Activated naive CD8-positive, alpha-beta T cell treated with anti-CD3 and anti-CD28 coated beads, Interleukin-2, amount 10 ng/mL, durations not matched to agents 7 days and 5 days (primary cell): ENCODE measurements at regions not wholly inside any gene's neighbourhood (a gene's known extent, or its start where the extent isn't known, plus 50 kb on each side); places are given as distances from the start of the nearest gene placed in this dataset.

Source experiments
- ATAC-seq: fragments of 150-1000 bp; cut with Tn5 transposase; one replicate; pipeline ENCODE4 v1.10.0; 2021; ENCODE audit warnings: low read depth, moderate library complexity
- POLR2A ChIA-PET: fragments of 350-600 bp; sonication (Branson Sonifier 250); formaldehyde crosslinking; loops from one replicate; lab custom pipeline; 2021; ENCODE audit warnings: antibody characterized with exemption; lab: Charles Lee
- DNase-seq: peaks from one replicate; pipeline ENCODE4 v3.0.0; 2021
- H3K27ac Mint-ChIP-seq: one replicate; pipeline ENCODE4 v1.8.0; 2022; ENCODE audit warnings: mild to moderate bottlenecking, mixed read lengths
- H3K27me3 Mint-ChIP-seq: one replicate; pipeline ENCODE4 v1.8.0; 2022; ENCODE audit warnings: mild to moderate bottlenecking, moderate library complexity, mixed read lengths
- H3K36me3 Mint-ChIP-seq: one replicate; pipeline ENCODE4 v1.8.0; 2021; ENCODE audit warnings: mild to moderate bottlenecking, mixed read lengths
- H3K4me1 Mint-ChIP-seq: one replicate; pipeline ENCODE4 v1.8.0; 2021; ENCODE audit warnings: mixed read lengths
- H3K4me3 Mint-ChIP-seq: one replicate; pipeline ENCODE4 v1.8.0; 2022; ENCODE audit warnings: mild to moderate bottlenecking, moderate library complexity, mixed read lengths
- H3K9me3 Mint-ChIP-seq: one replicate; pipeline ENCODE4 v1.8.0; 2021; ENCODE audit warnings: mixed read lengths

- no peak overlapping the region for H3K27ac Mint-ChIP-seq
- ATAC-seq (no peak), DNase-seq (no peak)
- no peaks in the 10 kb centered on the region for H3K4me1 Mint-ChIP-seq
- POLR2A ChIA-PET = no interaction called here
- H3K9me3 Mint-ChIP-seq = no peaks in the 10 kb centered on the region
- H3K27me3 Mint-ChIP-seq = no peaks in the 10 kb centered on the region
- H3K4me3 Mint-ChIP-seq = no peak overlapping the region
- no peaks in the 10 kb centered on the region for H3K36me3 Mint-ChIP-seq
Observed at GRCh38 chr2:128770143-128771085, 451.7 kb upstream of the HS6ST1 start.

GRCh38 chr2:128771401-128771800 lies 452.7 kb upstream of the HS6ST1 start:
- Mint-ChIP-seq H3K9me3 (no peaks in the 10 kb centered on the region), H3K27ac (no peak overlapping the region), H3K4me3 (no peak overlapping the region), H3K36me3 (no peaks in the 10 kb centered on the region), H3K27me3 (no peaks in the 10 kb centered on the region), H3K4me1 (no peaks in the 10 kb centered on the region)
- DNase-seq = no peak
- ATAC-seq = no peak
- POLR2A ChIA-PET = no interaction called here

GRCh38 chr2:128772671-128773070 lies 454.0 kb upstream of the HS6ST1 start:
- Mint-ChIP-seq H3K4me3 (no peak overlapping the region), H3K4me1 (no peaks in the 10 kb centered on the region), H3K9me3 (no peaks in the 10 kb centered on the region), H3K36me3 (no peaks in the 10 kb centered on the region), H3K27ac (no peak overlapping the region), H3K27me3 (peaks cover 4% of the 10 kb centered on the region)
- POLR2A ChIA-PET = no interaction called here
- no peak for ATAC-seq
- DNase-seq = no peak

- H3K9me3 Mint-ChIP-seq = no peaks in the 10 kb centered on the region
- H3K27me3 Mint-ChIP-seq = peaks cover 4% of the 10 kb centered on the region
- no peaks in the 10 kb centered on the region for H3K36me3 Mint-ChIP-seq
- no peak overlapping the region for H3K4me3 Mint-ChIP-seq
- POLR2A ChIA-PET = no interaction called here
- ATAC-seq (no peak), DNase-seq (no peak)
- H3K4me1 Mint-ChIP-seq = no peaks in the 10 kb centered on the region
- no peak overlapping the region for H3K27ac Mint-ChIP-seq
Observed at GRCh38 chr2:128773641-128774319, 455.1 kb upstream of the HS6ST1 start.

- no peaks in the 10 kb centered on the region for H3K4me1 Mint-ChIP-seq
- H3K27ac Mint-ChIP-seq = no peak overlapping the region
- DNase-seq = no peak
- no peaks in the 10 kb centered on the region for H3K9me3 Mint-ChIP-seq
- ATAC-seq = no peak
- no peak overlapping the region for H3K4me3 Mint-ChIP-seq
- POLR2A ChIA-PET = no interaction called here
- no peaks in the 10 kb centered on the region for H3K36me3 Mint-ChIP-seq
- H3K27me3 Mint-ChIP-seq = peaks cover 4% of the 10 kb centered on the region
Observed at GRCh38 chr2:128774320-128775216, 455.9 kb upstream of the HS6ST1 start.

- Mint-ChIP-seq H3K4me1 (no peaks in the 10 kb centered on the region), H3K4me3 (no peak overlapping the region), H3K36me3 (no peaks in the 10 kb centered on the region), H3K27ac (no peak overlapping the region), H3K27me3 (peaks cover 4% of the 10 kb centered on the region), H3K9me3 (no peaks in the 10 kb centered on the region)
- POLR2A ChIA-PET = no interaction called here
- ATAC-seq = no peak
- no peak for DNase-seq
Observed at GRCh38 chr2:128775217-128775913, 456.7 kb upstream of the HS6ST1 start.

GRCh38 chr2:128775914-128776285 lies 457.2 kb upstream of the HS6ST1 start:
- no peaks in the 10 kb centered on the region for H3K9me3 Mint-ChIP-seq
- ATAC-seq (no peak), DNase-seq (no peak)
- H3K27me3 Mint-ChIP-seq = peaks cover 4% of the 10 kb centered on the region
- H3K27ac Mint-ChIP-seq = no peak overlapping the region
- no peaks in the 10 kb centered on the region for H3K4me1 Mint-ChIP-seq
- POLR2A ChIA-PET = no interaction called here
- H3K4me3 Mint-ChIP-seq = no peak overlapping the region
- no peaks in the 10 kb centered on the region for H3K36me3 Mint-ChIP-seq

- DNase-seq (no peak), ATAC-seq (no peak)
- peaks cover 4% of the 10 kb centered on the region for H3K27me3 Mint-ChIP-seq
- no peaks in the 10 kb centered on the region for H3K9me3 Mint-ChIP-seq
- no peaks in the 10 kb centered on the region for H3K4me1 Mint-ChIP-seq
- POLR2A ChIA-PET = no interaction called here
- no peak overlapping the region for H3K4me3 Mint-ChIP-seq
- no peaks in the 10 kb centered on the region for H3K36me3 Mint-ChIP-seq
- H3K27ac Mint-ChIP-seq = no peak overlapping the region
Observed at GRCh38 chr2:128776461-128777195, 458.0 kb upstream of the HS6ST1 start.

- H3K27me3 Mint-ChIP-seq = peaks cover 4% of the 10 kb centered on the region
- DNase-seq (no peak), ATAC-seq (no peak)
- POLR2A ChIA-PET = no interaction called here
- H3K27ac Mint-ChIP-seq = no peak overlapping the region
- no peaks in the 10 kb centered on the region for H3K4me1 Mint-ChIP-seq
- H3K4me3 Mint-ChIP-seq = no peak overlapping the region
- no peaks in the 10 kb centered on the region for H3K36me3 Mint-ChIP-seq
- H3K9me3 Mint-ChIP-seq = no peaks in the 10 kb centered on the region
Observed at GRCh38 chr2:128777196-128778035, 458.7 kb upstream of the HS6ST1 start.

- H3K27ac Mint-ChIP-seq = no peak overlapping the region
- H3K4me3 Mint-ChIP-seq = no peak overlapping the region
- ATAC-seq (no peak), DNase-seq (no peak)
- POLR2A ChIA-PET = no interaction called here
- H3K9me3 Mint-ChIP-seq = no peaks in the 10 kb centered on the region
- H3K36me3 Mint-ChIP-seq = no peaks in the 10 kb centered on the region
- peaks cover 4% of the 10 kb centered on the region for H3K27me3 Mint-ChIP-seq
- H3K4me1 Mint-ChIP-seq = no peaks in the 10 kb centered on the region
Observed at GRCh38 chr2:128778843-128779242, 460.2 kb upstream of the HS6ST1 start.

GRCh38 chr2:128779301-128780095 lies 460.8 kb upstream of the HS6ST1 start:
- Mint-ChIP-seq H3K4me3 (no peak overlapping the region), H3K4me1 (no peaks in the 10 kb centered on the region), H3K9me3 (no peaks in the 10 kb centered on the region), H3K27ac (no peak overlapping the region), H3K27me3 (peaks cover 4% of the 10 kb centered on the region), H3K36me3 (no peaks in the 10 kb centered on the region)
- DNase-seq (no peak), ATAC-seq (no peak)
- POLR2A ChIA-PET = no interaction called here
